ENCODE measurements at regions not wholly inside any gene's neighbourhood (a gene's known extent, or its start where the extent isn't known, plus 50 kb on each side); places are given as distances from the start of the nearest gene placed in this dataset.
A peak's percentile ranks its signal among the peaks of the same experiment; 100 is the strongest.

DNA sequence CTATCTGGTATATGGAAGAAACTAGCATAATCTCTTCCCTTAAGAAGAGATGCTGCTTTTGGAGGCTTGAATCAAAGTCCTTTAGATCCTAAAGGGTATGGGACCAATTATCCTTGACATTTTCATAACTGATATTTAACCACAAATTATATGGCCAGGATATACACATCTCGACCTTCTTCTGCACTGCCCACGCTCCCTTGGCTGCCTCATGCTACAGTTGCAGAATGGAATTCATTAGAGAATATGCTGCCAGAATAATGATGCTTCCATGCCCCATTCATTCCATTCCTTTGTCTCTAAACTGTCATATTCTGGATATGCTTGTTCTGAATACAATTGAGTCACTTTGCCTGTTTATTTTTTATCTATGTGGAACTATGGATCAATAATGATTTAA is 157.1 kb upstream of the PACRGL start:
- no peak overlapping the region for H2AFZ ChIP-seq (ENCODE audit: low read length)
- no peaks in the 10 kb centered on the region for H3K9me3 ChIP-seq (ENCODE audit: low read length)
- no peak overlapping the region for H3K9ac ChIP-seq (ENCODE audit: insufficient read depth, low read depth, low read length)
- H3K4me3 ChIP-seq (replicated peaks in 1 of 3; ENCODE audit: insufficient read depth in 1 of 3, low read depth in 2 of 3, low read length in 3 of 3), result no peak overlapping the region
- no peaks in the 10 kb centered on the region for H3K27me3 ChIP-seq (ENCODE audit: control insufficient read depth in 1 of 2, insufficient read depth in 2 of 2, low read length in 2 of 2)
- no peak for DNase-seq (ENCODE audit: low spot score)
- in situ Hi-C loops (cut with HindIII; ENCODE audit: extremely low pct_ligation_motif_present, low pct_unique_long_range_greater_than_20kb) (no loop called here), intact Hi-C loops (cut with micrococcal nuclease; ENCODE audit: unreplicated experiment) (loop anchor here (10.0 kb wide), 1 partner anchor 142 kb away; no protein-coding TSS in a partner anchor)
- no peak for FAIRE-seq
- WGBS (ENCODE audit: low lambda C conversion rate), result 0% methylated on average over 2 of the region's 2 CpGs
- H3K27ac ChIP-seq (ENCODE audit: extremely low read length, insufficient read depth, low read length), result no peak overlapping the region
- POLR2A ChIA-PET, result no interaction called here
- H4K20me1 ChIP-seq (ENCODE audit: insufficient read depth, low read length), result no peaks in the 10 kb centered on the region
- H3K4me1 ChIP-seq (ENCODE audit: insufficient read depth, low read length), result no peaks in the 10 kb centered on the region
- CTCF ChIA-PET (ENCODE audit: low intra/inter-chr PET ratio, low total read pairs), result no interaction called here
- no peaks in the 10 kb centered on the region for H3K36me3 ChIP-seq (replicated peaks in 1 of 2; ENCODE audit: control insufficient read depth in 1 of 2, insufficient read depth in 2 of 2, low read length in 2 of 2)
- TF ChIP-seq SOX13 (IDR thresholded peaks at IDR 0.05) (no peak), SOX13 (CRISPR knock-in tag; conservative IDR thresholded peaks at IDR 0.05 in 1 of 2, IDR thresholded peaks at IDR 0.05 in 1 of 2) (no peak), ZNF17 (CRISPR knock-in tag; IDR thresholded peaks at IDR 0.05) (no peak), KLF11 (CRISPR knock-in tag; IDR thresholded peaks at IDR 0.05) (no peak), ZNF703 (CRISPR knock-in tag; IDR thresholded peaks at IDR 0.05; ENCODE audit: borderline replicate concordance) (no peak), SIX4 (CRISPR knock-in tag; IDR thresholded peaks at IDR 0.05) (no peak)
- no peaks in the 10 kb centered on the region for H3K79me2 ChIP-seq (ENCODE audit: insufficient read depth, low read length)
- no TSS peak for BruUV-seq (replicated peaks)
- ATAC-seq, result no peak
- no peak overlapping the region for H3K4me2 ChIP-seq (ENCODE audit: low read depth, low read length)

DNA sequence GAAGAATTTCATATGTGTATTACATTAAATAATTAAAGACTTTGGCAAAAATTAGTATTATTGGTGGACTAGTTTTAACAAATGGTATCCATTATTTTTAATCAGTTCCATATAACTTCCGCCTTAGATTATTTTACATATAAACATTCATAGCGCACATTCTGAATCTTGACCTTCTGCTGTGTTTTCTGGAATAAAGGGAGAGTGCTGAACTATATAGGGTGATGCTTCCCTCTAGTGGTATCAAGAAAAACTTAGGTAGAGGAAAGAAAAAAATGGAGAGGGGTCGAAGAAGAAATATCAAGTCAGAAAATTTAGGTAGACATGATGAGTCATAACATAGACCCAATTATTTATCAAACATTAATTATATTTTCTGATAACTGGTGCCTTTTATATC is 155.6 kb upstream of the PACRGL start:
- ATAC-seq (peak; percentile 54; the same call in 2 of the 3 replicates), FAIRE-seq (no peak), DNase-seq (ENCODE audit: low spot score) (peak; percentile 14)
- Histone ChIP-seq H3K79me2 (ENCODE audit: insufficient read depth, low read length) (no peaks in the 10 kb centered on the region), H3K9me3 (ENCODE audit: low read length) (no peaks in the 10 kb centered on the region), H3K27ac (ENCODE audit: extremely low read length, insufficient read depth, low read length) (no peak overlapping the region), H3K27me3 (ENCODE audit: control insufficient read depth in 1 of 2, insufficient read depth in 2 of 2, low read length in 2 of 2) (no peaks in the 10 kb centered on the region), H3K4me2 (ENCODE audit: low read depth, low read length) (no peak overlapping the region), H4K20me1 (ENCODE audit: insufficient read depth, low read length) (no peaks in the 10 kb centered on the region), H3K4me1 (ENCODE audit: insufficient read depth, low read length) (no peaks in the 10 kb centered on the region), H3K4me3 (replicated peaks in 1 of 3; ENCODE audit: insufficient read depth in 1 of 3, low read depth in 2 of 3, low read length in 3 of 3) (no peak overlapping the region), H3K36me3 (replicated peaks in 1 of 2; ENCODE audit: control insufficient read depth in 1 of 2, insufficient read depth in 2 of 2, low read length in 2 of 2) (no peaks in the 10 kb centered on the region), H3K9ac (ENCODE audit: insufficient read depth, low read depth, low read length) (no peak overlapping the region), H2AFZ (ENCODE audit: low read length) (no peak overlapping the region)
- WGBS (ENCODE audit: low lambda C conversion rate), result 2% methylated on average over 3 of the region's 3 CpGs
- ChIA-PET CTCF (ENCODE audit: low intra/inter-chr PET ratio, low total read pairs) (interaction anchor here (2.4 kb wide), 1 partner anchor 126 kb away, joined by 15 read pairs; no protein-coding TSS in a partner anchor), POLR2A (no interaction called here)
- in situ Hi-C loops (cut with HindIII; ENCODE audit: extremely low pct_ligation_motif_present, low pct_unique_long_range_greater_than_20kb) (loop anchor here (5.0 kb wide), 1 partner anchor 122 kb away; no protein-coding TSS in a partner anchor), intact Hi-C loops (cut with micrococcal nuclease; ENCODE audit: unreplicated experiment) (loop anchor here (1.0 to 10.0 kb wide), 3 partner anchors 122 to 232 kb away; no protein-coding TSS in a partner anchor)
- BruUV-seq (replicated peaks), result no TSS peak
- TF ChIP-seq, protein P1, sequence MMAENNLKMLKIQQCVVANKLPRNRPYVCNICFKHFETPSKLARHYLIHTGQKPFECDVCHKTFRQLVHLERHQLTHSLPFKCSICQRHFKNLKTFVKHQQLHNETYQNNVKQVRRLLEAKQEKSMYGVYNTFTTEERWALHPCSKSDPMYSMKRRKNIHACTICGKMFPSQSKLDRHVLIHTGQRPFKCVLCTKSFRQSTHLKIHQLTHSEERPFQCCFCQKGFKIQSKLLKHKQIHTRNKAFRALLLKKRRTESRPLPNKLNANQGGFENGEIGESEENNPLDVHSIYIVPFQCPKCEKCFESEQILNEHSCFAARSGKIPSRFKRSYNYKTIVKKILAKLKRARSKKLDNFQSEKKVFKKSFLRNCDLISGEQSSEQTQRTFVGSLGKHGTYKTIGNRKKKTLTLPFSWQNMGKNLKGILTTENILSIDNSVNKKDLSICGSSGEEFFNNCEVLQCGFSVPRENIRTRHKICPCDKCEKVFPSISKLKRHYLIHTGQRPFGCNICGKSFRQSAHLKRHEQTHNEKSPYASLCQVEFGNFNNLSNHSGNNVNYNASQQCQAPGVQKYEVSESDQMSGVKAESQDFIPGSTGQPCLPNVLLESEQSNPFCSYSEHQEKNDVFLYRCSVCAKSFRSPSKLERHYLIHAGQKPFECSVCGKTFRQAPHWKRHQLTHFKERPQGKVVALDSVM (CRISPR knock-in tag; IDR thresholded peaks at IDR 0.05), result no peak
- TF ChIP-seq STAG1 (CRISPR knock-in tag; IDR thresholded peaks at IDR 0.05) (peak; percentile 63), ZBTB7B (CRISPR knock-in tag; IDR thresholded peaks at IDR 0.05) (no peak), FOXP1 (IDR thresholded peaks at IDR 0.05) (no peak), FOXP1 (CRISPR knock-in tag; IDR thresholded peaks at IDR 0.05) (no peak), ZNF780A (CRISPR knock-in tag; IDR thresholded peaks at IDR 0.05) (no peak), HNRNPK (IDR thresholded peaks at IDR 0.05; ENCODE audit: low read depth, low read length, poor library complexity, severe bottlenecking) (no peak), FOXC1 (CRISPR knock-in tag; IDR thresholded peaks at IDR 0.05; ENCODE audit: borderline replicate concordance) (no peak), STAT5B (CRISPR knock-in tag; IDR thresholded peaks at IDR 0.05) (no peak), ZNF12 (CRISPR knock-in tag; IDR thresholded peaks at IDR 0.05) (no peak), SIN3A (IDR thresholded peaks at IDR 0.05; ENCODE audit: borderline replicate concordance, low read depth, low read length) (no peak), ZNF446 (CRISPR knock-in tag; IDR thresholded peaks at IDR 0.05) (no peak)
- TF ChIP-seq, protein P2, sequence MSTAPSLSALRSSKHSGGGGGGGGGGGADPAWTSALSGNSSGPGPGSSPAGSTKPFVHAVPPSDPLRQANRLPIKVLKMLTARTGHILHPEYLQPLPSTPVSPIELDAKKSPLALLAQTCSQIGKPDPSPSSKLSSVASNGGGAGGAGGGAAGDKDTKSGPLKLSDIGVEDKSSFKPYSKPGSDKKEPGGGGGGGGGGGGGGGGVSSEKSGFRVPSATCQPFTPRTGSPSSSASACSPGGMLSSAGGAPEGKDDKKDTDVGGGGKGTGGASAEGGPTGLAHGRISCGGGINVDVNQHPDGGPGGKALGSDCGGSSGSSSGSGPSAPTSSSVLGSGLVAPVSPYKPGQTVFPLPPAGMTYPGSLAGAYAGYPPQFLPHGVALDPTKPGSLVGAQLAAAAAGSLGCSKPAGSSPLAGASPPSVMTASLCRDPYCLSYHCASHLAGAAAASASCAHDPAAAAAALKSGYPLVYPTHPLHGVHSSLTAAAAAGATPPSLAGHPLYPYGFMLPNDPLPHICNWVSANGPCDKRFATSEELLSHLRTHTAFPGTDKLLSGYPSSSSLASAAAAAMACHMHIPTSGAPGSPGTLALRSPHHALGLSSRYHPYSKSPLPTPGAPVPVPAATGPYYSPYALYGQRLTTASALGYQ (CRISPR knock-in tag; IDR thresholded peaks at IDR 0.05), result no peak
